DND-41 (cell line): ENCODE measurements at regions not wholly inside any gene's neighbourhood (a gene's known extent, or its start where the extent isn't known, plus 50 kb on each side); places are given as distances from the start of the nearest gene placed in this dataset.

Experiments
- ATAC-seq: fragments of 200-7000 bp; cut with Tn5 transposase; 3 replicates; pipeline ENCODE4 v1.9.1; 2021; ENCODE audit warnings: low read depth; ENCODE audit not compliant: insufficient read depth
- DNase-seq: peaks from one replicate; pipeline ENCODE4 v3.0.0-alpha.2; 2020
- H2AFZ ChIP-seq: 2 replicates; pipeline ENCODE4 v1.6.0; 2012; ENCODE audit warnings: low read depth, low read length
- H3K27ac ChIP-seq: 2 replicates; pipeline ENCODE4 v1.5.1; 2012; ENCODE audit warnings: low read length, inconsistent platforms
- H3K27me3 ChIP-seq: fragments of 200-600 bp; sonication (generic); 2 replicates; pipeline ENCODE4 v1.6.0; 2012; ENCODE audit warnings: low read length, mild to moderate bottlenecking, inconsistent platforms; ENCODE audit not compliant: insufficient read depth, poor library complexity
- H3K36me3 ChIP-seq: 2 replicates; pipeline ENCODE4 v1.5.1; 2012; ENCODE audit warnings: low read length, inconsistent platforms; ENCODE audit not compliant: insufficient read depth
- H3K4me1 ChIP-seq: 2 replicates; pipeline ENCODE4 v1.5.1; 2012; ENCODE audit warnings: mild to moderate bottlenecking, low read length; ENCODE audit not compliant: insufficient read depth
- H3K4me2 ChIP-seq: 2 replicates; pipeline ENCODE4 v1.6.0; 2012; ENCODE audit warnings: mild to moderate bottlenecking, moderate library complexity, low read length, inconsistent platforms; ENCODE audit not compliant: insufficient read depth
- H3K4me3 ChIP-seq, 2 experiments: fragments of 200-600 bp in 1 of 2; shearing (Covaris generic) in 1 of 2; 2 replicates each; pipeline ENCODE4 v1.5.1; 2012 to 2016; ENCODE audit warnings: inconsistent platforms in 2 of 2, low read length in 2 of 2, mild to moderate bottlenecking in 2 of 2, low read depth in 1 of 2, moderate library complexity in 1 of 2
- H3K79me2 ChIP-seq: 2 replicates; pipeline ENCODE4 v1.6.0; 2012; ENCODE audit warnings: low read length, inconsistent platforms; ENCODE audit not compliant: insufficient read depth
- H3K9ac ChIP-seq: 2 replicates; pipeline ENCODE4 v1.6.0; 2012; ENCODE audit warnings: low read depth, mild to moderate bottlenecking, inconsistent platforms, low read length, moderate library complexity
- H3K9me3 ChIP-seq: 2 replicates; pipeline ENCODE4 v1.5.1; 2012; ENCODE audit warnings: low read length, moderate library complexity, mild to moderate bottlenecking, inconsistent platforms; ENCODE audit not compliant: insufficient read depth, severe bottlenecking
- H4K20me1 ChIP-seq: 2 replicates; pipeline ENCODE4 v1.6.0; 2012; ENCODE audit warnings: low read length; ENCODE audit not compliant: insufficient read depth
- CTCF ChIP-seq: IDR thresholded peaks from 2 replicates; pipeline ENCODE4 v1.5.1; 2012; ENCODE audit warnings: borderline replicate concordance, low read length, moderate library complexity, mild to moderate bottlenecking; ENCODE audit not compliant: poor library complexity, severe bottlenecking; ENCODE audit errors: extremely low read depth
- EZH2 ChIP-seq: IDR thresholded peaks from 3 replicates; pipeline ENCODE4 v1.6.1; 2012; ENCODE audit warnings: borderline replicate concordance, low read depth, mild to moderate bottlenecking, moderate library complexity, low read length, inconsistent platforms; ENCODE audit not compliant: severe bottlenecking

DNA sequence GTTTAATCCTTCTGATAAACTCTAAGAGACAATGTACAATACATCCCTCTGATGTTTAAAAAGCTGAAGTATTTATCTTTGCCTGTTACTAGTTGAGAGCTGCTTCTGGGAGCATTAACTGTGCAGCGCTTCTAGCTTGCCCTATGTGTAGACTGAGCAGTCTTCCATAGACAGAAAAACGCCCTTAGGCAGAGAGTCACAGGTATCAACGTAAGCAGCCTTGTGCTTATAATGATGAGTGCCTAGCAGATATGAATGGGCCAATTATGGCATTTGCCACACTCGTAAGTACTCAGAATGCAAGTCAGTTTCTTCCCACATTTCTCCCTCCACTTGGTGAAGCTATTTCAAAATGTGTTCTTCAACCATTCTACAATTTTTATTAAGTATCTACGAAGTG, 731.1 kb upstream of the SLC8A1 start:
- Histone ChIP-seq H3K27me3 (no peaks in the 10 kb centered on the region), H3K79me2 (no peaks in the 10 kb centered on the region), H3K36me3 (no peaks in the 10 kb centered on the region), H3K27ac (no peak overlapping the region), H4K20me1 (no peaks in the 10 kb centered on the region), H3K4me2 (no peak overlapping the region), H3K4me1 (no peaks in the 10 kb centered on the region), H2AFZ (no peak overlapping the region), H3K9ac (no peak overlapping the region), H3K4me3 (no peak overlapping the region), H3K9me3 (no peaks in the 10 kb centered on the region)
- TF ChIP-seq EZH2 (no peak), CTCF (no peak)
- ATAC-seq (no peak), DNase-seq (no peak)

- Histone ChIP-seq H3K9me3 (no peaks in the 10 kb centered on the region), H3K4me1 (no peaks in the 10 kb centered on the region), H3K36me3 (no peaks in the 10 kb centered on the region), H3K27me3 (no peaks in the 10 kb centered on the region), H2AFZ (no peak overlapping the region), H3K4me2 (no peak overlapping the region), H3K9ac (no peak overlapping the region), H3K27ac (no peak overlapping the region), H3K4me3 (no peak overlapping the region), H4K20me1 (no peaks in the 10 kb centered on the region), H3K79me2 (no peaks in the 10 kb centered on the region)
- TF ChIP-seq EZH2: no peak
- TF ChIP-seq CTCF: no peak
- no peak for DNase-seq
- ATAC-seq: no peak
Measured at GRCh38 chr2:41187376-41188122, 735.7 kb upstream of the SLC8A1 start.

- Histone ChIP-seq H3K9ac (no peak overlapping the region), H3K9me3 (no peaks in the 10 kb centered on the region), H3K27me3 (no peaks in the 10 kb centered on the region), H3K79me2 (no peaks in the 10 kb centered on the region), H4K20me1 (no peaks in the 10 kb centered on the region), H3K4me1 (no peaks in the 10 kb centered on the region), H3K27ac (no peak overlapping the region), H3K4me3 (no peak overlapping the region), H2AFZ (no peak overlapping the region), H3K36me3 (no peaks in the 10 kb centered on the region), H3K4me2 (no peak overlapping the region)
- no peak for DNase-seq
- no peak for TF ChIP-seq EZH2
- TF ChIP-seq CTCF: no peak
- ATAC-seq: no peak
Measured at GRCh38 chr2:41194230-41194629, 742.3 kb upstream of the SLC8A1 start.
